SK-N-SH treated with all-trans-retinoic acid at 6 μM for 48 hours (cell line): ENCODE measurements at regions not wholly inside any gene's neighbourhood (a gene's known extent, or its start where the extent isn't known, plus 50 kb on each side); places are given as distances from the start of the nearest gene placed in this dataset.

Experiments
- ATAC-seq: fragments of 200-7000 bp; cut with Tn5 transposase; 3 replicates; pipeline ENCODE4 v1.9.1; 2020; ENCODE audit warnings: mild to moderate bottlenecking, moderate library complexity
- ARNTL ChIP-seq: fragments of 450-650 bp; formaldehyde crosslinking; IDR thresholded peaks from 2 replicates; pipeline ENCODE4 v1.5.0; 2020; ENCODE audit warnings: low read depth, mild to moderate bottlenecking, moderate library complexity, borderline replicate concordance
- BACH2 ChIP-seq: fragments of 250-450 bp; sonication (Bioruptor Pico); IDR thresholded peaks from 2 replicates; pipeline ENCODE4 v1.9.0; 2021; ENCODE audit warnings: mild to moderate bottlenecking, borderline replicate concordance
- CSDC2 ChIP-seq: fragments of 250-450 bp; sonication (Bioruptor Pico); IDR thresholded peaks from 2 replicates; pipeline ENCODE4 v1.5.0; 2020; ENCODE audit warnings: mild to moderate bottlenecking, moderate library complexity
- ESRRG ChIP-seq: fragments of 250-450 bp; sonication (Bioruptor Pico); IDR thresholded peaks from 2 replicates; pipeline ENCODE4 v1.6.1; 2021; ENCODE audit warnings: mild to moderate bottlenecking
- GLIS3 ChIP-seq: fragments of 250-450 bp; sonication (Bioruptor Pico); IDR thresholded peaks from 2 replicates; pipeline ENCODE4 v1.5.0; 2020; ENCODE audit warnings: mild to moderate bottlenecking, moderate library complexity
- OSR1 ChIP-seq: fragments of 250-450 bp; sonication (Bioruptor Pico); IDR thresholded peaks from 2 replicates; pipeline ENCODE4 v1.8.0; 2022; ENCODE audit warnings: moderate library complexity, mild to moderate bottlenecking, inconsistent platforms
- PPARA ChIP-seq: fragments of 250-450 bp; sonication (Bioruptor Pico); IDR thresholded peaks from 2 replicates; pipeline ENCODE4 v1.5.0; 2020; ENCODE audit warnings: mild to moderate bottlenecking, borderline replicate concordance
- RARB ChIP-seq: fragments of 250-450 bp; sonication (Bioruptor Pico); IDR thresholded peaks from 2 replicates; pipeline ENCODE4 v1.8.0; 2021; ENCODE audit warnings: mild to moderate bottlenecking, moderate library complexity
- SNAI2 ChIP-seq: fragments of 250-450 bp; sonication (Bioruptor Pico); IDR thresholded peaks from 2 replicates; pipeline ENCODE4 v1.5.0; 2020; ENCODE audit warnings: mild to moderate bottlenecking, moderate library complexity
- TOX ChIP-seq: fragments of 250-450 bp; sonication (Bioruptor Pico); IDR thresholded peaks from 2 replicates; pipeline ENCODE4 v1.8.0; 2021; ENCODE audit warnings: mild to moderate bottlenecking, moderate library complexity, borderline replicate concordance
- ZC3H10 ChIP-seq: fragments of 250-450 bp; sonication (Bioruptor Pico); IDR thresholded peaks from 2 replicates; pipeline ENCODE4 v1.5.1; 2021; ENCODE audit warnings: mild to moderate bottlenecking, moderate library complexity
- ZFP3 ChIP-seq: fragments of 250-450 bp; sonication (Bioruptor Pico); IDR thresholded peaks from 2 replicates; pipeline ENCODE4 v1.5.0; 2020; ENCODE audit warnings: mild to moderate bottlenecking, moderate library complexity
- ZFP30 ChIP-seq: fragments of 450-650 bp; formaldehyde crosslinking; IDR thresholded peaks from 2 replicates; pipeline ENCODE4 v1.5.0; 2022; ENCODE audit warnings: mild to moderate bottlenecking, moderate library complexity
- ZNF565 ChIP-seq: fragments of 450-650 bp; formaldehyde crosslinking; conservative IDR thresholded peaks from 2 replicates; pipeline ENCODE4 v1.5.0; 2020; ENCODE audit warnings: low read depth, mild to moderate bottlenecking, moderate library complexity
- ZNF70 ChIP-seq: fragments of 450-650 bp; formaldehyde crosslinking; IDR thresholded peaks from 2 replicates; pipeline ENCODE4 v1.5.0; 2020; ENCODE audit warnings: mild to moderate bottlenecking, moderate library complexity
- ZNF8 ChIP-seq: fragments of 450-650 bp; formaldehyde crosslinking; IDR thresholded peaks from 2 replicates; pipeline ENCODE4 v1.5.0; 2020; ENCODE audit warnings: mild to moderate bottlenecking, moderate library complexity
- TF ChIP-seq, protein P1 (sequence below): fragments of 250-450 bp; sonication (Bioruptor Pico); IDR thresholded peaks from 2 replicates; pipeline ENCODE4 v1.5.1; 2021; ENCODE audit warnings: mild to moderate bottlenecking, moderate library complexity
- TF ChIP-seq, protein P2 (sequence below): fragments of 250-450 bp; sonication (Bioruptor Pico); IDR thresholded peaks from 2 replicates; pipeline ENCODE4 v1.8.0; 2021; ENCODE audit warnings: low read depth, mild to moderate bottlenecking, moderate library complexity, borderline replicate concordance
- TF ChIP-seq, protein P3 (sequence below): fragments of 250-450 bp; sonication (Bioruptor Pico); IDR thresholded peaks from 2 replicates; pipeline ENCODE4 v1.5.1; 2020; ENCODE audit warnings: low read depth, mild to moderate bottlenecking, moderate library complexity
- TF ChIP-seq, protein P4 (sequence below): fragments of 250-450 bp; sonication (Bioruptor Pico); IDR thresholded peaks from 2 replicates; pipeline ENCODE4 v1.5.0; 2020; ENCODE audit warnings: mild to moderate bottlenecking, moderate library complexity

DNA sequence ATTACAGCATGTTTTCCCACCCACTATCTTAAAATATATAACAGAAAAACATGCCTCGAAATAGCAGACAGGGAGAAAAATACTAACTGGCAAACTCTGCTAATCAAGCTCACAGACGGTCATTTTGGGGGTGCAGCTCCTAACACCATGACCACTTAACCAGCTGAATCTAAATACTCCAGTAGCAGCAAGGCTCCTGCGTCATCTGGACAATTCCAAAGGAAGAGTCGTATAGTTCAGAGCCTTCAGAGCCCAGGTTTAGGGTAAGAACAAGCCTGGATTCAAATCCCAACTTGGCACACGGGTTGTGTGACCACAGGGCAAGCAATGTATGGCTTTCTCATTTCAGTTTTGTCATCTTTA, 81.3 kb upstream of the COL21A1 start:
- no peak for TF ChIP-seq ZNF70 (CRISPR knock-in tag)
- no peak for TF ChIP-seq RARB (CRISPR knock-in tag)
- no peak for TF ChIP-seq TOX (CRISPR knock-in tag)
- no peak for TF ChIP-seq GLIS3
- no peak for TF ChIP-seq ZNF565 (CRISPR knock-in tag)
- no peak for TF ChIP-seq ZFP3 (CRISPR knock-in tag)
- no peak for TF ChIP-seq PPARA
- TF ChIP-seq BACH2 (CRISPR knock-in tag) = no peak
- TF ChIP-seq ZFP30 (CRISPR knock-in tag) = no peak
- TF ChIP-seq, protein P1, sequence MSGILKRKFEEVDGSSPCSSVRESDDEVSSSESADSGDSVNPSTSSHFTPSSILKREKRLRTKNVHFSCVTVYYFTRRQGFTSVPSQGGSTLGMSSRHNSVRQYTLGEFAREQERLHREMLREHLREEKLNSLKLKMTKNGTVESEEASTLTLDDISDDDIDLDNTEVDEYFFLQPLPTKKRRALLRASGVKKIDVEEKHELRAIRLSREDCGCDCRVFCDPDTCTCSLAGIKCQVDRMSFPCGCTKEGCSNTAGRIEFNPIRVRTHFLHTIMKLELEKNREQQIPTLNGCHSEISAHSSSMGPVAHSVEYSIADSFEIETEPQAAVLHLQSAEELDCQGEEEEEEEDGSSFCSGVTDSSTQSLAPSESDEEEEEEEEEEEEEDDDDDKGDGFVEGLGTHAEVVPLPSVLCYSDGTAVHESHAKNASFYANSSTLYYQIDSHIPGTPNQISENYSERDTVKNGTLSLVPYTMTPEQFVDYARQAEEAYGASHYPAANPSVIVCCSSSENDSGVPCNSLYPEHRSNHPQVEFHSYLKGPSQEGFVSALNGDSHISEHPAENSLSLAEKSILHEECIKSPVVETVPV (CRISPR knock-in tag) = no peak
- TF ChIP-seq OSR1 = no peak
- no peak for TF ChIP-seq ARNTL (CRISPR knock-in tag)
- no peak for TF ChIP-seq CSDC2 (CRISPR knock-in tag)
- no peak for TF ChIP-seq ZC3H10
- TF ChIP-seq, protein P2, sequence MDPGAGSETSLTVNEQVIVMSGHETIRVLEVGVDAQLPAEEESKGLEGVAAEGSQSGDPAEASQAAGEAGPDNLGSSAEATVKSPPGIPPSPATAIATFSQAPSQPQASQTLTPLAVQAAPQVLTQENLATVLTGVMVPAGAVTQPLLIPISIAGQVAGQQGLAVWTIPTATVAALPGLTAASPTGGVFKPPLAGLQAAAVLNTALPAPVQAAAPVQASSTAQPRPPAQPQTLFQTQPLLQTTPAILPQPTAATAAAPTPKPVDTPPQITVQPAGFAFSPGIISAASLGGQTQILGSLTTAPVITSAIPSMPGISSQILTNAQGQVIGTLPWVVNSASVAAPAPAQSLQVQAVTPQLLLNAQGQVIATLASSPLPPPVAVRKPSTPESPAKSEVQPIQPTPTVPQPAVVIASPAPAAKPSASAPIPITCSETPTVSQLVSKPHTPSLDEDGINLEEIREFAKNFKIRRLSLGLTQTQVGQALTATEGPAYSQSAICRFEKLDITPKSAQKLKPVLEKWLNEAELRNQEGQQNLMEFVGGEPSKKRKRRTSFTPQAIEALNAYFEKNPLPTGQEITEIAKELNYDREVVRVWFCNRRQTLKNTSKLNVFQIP (CRISPR knock-in tag) = no peak
- TF ChIP-seq, protein P3, sequence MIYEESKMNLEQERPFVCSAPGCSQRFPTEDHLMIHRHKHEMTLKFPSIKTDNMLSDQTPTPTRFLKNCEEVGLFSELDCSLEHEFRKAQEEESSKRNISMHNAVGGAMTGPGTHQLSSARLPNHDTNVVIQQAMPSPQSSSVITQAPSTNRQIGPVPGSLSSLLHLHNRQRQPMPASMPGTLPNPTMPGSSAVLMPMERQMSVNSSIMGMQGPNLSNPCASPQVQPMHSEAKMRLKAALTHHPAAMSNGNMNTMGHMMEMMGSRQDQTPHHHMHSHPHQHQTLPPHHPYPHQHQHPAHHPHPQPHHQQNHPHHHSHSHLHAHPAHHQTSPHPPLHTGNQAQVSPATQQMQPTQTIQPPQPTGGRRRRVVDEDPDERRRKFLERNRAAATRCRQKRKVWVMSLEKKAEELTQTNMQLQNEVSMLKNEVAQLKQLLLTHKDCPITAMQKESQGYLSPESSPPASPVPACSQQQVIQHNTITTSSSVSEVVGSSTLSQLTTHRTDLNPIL (CRISPR knock-in tag) = no peak
- TF ChIP-seq ESRRG (CRISPR knock-in tag) = no peak
- TF ChIP-seq, protein P4, sequence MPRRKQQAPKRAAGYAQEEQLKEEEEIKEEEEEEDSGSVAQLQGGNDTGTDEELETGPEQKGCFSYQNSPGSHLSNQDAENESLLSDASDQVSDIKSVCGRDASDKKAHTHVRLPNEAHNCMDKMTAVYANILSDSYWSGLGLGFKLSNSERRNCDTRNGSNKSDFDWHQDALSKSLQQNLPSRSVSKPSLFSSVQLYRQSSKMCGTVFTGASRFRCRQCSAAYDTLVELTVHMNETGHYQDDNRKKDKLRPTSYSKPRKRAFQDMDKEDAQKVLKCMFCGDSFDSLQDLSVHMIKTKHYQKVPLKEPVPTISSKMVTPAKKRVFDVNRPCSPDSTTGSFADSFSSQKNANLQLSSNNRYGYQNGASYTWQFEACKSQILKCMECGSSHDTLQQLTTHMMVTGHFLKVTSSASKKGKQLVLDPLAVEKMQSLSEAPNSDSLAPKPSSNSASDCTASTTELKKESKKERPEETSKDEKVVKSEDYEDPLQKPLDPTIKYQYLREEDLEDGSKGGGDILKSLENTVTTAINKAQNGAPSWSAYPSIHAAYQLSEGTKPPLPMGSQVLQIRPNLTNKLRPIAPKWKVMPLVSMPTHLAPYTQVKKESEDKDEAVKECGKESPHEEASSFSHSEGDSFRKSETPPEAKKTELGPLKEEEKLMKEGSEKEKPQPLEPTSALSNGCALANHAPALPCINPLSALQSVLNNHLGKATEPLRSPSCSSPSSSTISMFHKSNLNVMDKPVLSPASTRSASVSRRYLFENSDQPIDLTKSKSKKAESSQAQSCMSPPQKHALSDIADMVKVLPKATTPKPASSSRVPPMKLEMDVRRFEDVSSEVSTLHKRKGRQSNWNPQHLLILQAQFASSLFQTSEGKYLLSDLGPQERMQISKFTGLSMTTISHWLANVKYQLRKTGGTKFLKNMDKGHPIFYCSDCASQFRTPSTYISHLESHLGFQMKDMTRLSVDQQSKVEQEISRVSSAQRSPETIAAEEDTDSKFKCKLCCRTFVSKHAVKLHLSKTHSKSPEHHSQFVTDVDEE (CRISPR knock-in tag) = no peak
- TF ChIP-seq, all 23 proteins: peak for 0
- ATAC-seq = no peak

DNA sequence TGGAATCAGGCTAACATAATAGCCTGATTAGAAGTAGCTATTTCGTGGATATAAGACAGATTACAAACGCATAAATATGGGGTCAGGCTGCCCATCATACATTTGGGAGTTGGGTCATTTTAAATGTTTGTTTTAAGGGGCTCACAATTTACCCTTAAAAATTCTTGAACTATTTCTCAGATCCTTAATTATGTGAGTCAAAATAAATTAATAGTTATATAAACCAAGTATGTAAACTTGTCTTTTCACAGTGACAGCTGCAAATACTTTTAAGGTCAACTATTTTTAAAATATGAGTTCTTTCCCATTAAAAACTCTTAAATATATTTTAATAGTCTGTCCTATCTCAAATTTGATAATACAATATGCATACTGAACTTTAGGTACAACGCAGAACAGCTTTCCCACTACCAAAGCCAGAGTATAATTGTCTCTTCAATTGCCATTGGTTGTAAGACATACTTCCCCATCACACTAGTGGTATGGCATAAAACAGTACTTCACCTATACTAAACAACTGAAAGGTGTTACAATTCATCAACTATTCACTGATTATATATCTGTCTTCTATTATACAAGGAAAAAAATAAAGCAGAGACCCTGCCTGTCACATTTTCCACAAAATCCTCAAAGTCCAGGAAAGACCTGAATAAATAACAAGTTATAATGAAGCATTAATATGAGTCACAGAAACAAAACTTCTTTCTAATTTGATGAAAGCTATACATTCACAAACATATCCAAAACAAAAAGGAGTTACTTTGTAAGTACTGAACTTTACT, 80.8 kb upstream of the COL21A1 start:
- TF ChIP-seq TOX (CRISPR knock-in tag) (no peak), ARNTL (CRISPR knock-in tag) (no peak), BACH2 (CRISPR knock-in tag) (no peak), ZNF565 (CRISPR knock-in tag) (no peak), PPARA (no peak)
- no peak for ATAC-seq

DNA sequence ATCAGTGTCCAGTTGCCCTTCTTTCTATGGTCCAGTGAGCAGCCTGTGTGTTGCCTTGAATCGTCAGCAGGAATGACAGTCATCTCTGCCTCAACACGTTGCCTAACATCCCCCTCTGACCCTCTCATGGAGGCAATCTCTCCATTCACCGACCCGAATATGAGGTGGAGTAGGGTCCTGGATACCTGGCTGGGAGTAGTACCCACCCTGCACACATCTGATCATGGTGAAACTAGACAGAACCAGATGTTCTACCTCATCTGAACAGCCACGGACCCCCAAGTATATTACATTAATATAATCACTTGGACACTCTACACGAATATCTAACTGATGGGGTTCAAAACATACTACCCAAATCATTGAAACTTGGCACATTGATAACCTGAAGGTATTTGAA, 77.0 kb upstream of the COL21A1 start:
- ATAC-seq = no peak

More for the DNA sequence above, 77.0 kb upstream of the COL21A1 start:
- TF ChIP-seq ZFP3 (CRISPR knock-in tag) (no peak), SNAI2 (CRISPR knock-in tag) (no peak), ZNF8 (CRISPR knock-in tag) (no peak), ESRRG (CRISPR knock-in tag) (no peak), ZFP30 (CRISPR knock-in tag) (no peak), ARNTL (CRISPR knock-in tag) (no peak), CSDC2 (CRISPR knock-in tag) (no peak), GLIS3 (no peak), BACH2 (CRISPR knock-in tag) (no peak), RARB (CRISPR knock-in tag) (no peak), PPARA (no peak), ZNF565 (CRISPR knock-in tag) (no peak), OSR1 (no peak)
- TF ChIP-seq, protein P3 (CRISPR knock-in tag) = no peak
- TF ChIP-seq, protein P1 (CRISPR knock-in tag) = no peak
- TF ChIP-seq, all 23 proteins: peak for 0
